AG20443 (cell line): ENCODE measurements at regions not wholly inside any gene's neighbourhood (a gene's known extent, or its start where the extent isn't known, plus 50 kb on each side); places are given as distances from the start of the nearest gene placed in this dataset.

Experiments used
- DNase-seq: peaks from one replicate; pipeline ENCODE4 v3.0.0; 2012; ENCODE audit warnings: low spot score, mixed read lengths

DNA sequence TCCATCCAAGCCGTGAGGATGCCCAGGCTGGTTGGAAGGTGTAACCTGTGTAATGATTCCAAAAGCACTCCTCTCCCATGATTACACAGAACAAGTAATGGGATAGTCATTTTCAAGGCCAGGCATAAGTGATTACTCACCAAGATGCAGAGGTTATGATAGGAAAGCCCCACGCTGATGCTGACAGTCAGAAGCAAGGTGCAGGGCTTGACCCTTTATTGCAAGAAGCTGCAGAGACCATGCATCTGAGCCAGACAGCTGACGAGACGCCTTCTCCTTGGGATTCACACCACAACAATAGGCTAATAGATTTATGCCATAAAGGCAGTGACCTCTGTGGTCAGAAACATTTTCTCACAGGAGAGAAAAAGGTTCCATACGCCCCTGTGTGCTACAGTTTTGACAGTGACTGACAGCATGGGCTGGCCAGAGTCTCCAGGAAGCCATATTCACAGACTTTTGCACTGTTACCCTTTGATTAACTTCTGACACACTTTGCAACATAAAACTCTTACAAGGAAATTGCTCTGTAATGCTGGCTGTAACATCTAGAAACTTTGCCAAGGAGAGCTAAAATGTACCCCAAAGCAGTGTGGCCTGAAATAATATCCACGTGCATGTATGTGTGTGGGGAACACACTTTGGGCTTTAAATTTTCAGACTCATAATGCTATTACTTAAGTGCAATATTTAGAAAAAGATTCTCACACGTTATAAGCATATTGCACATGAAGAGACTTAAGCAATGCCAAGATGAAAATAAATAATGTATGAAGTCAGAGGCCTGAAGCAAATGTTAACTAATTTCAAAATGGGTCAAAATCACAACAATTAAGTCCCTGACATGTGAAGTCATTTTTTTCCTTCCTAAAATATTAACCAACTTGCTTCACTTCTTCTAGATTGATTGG is 1079.0 kb upstream of the TENM4 start:
- DNase-seq, result no peak

DNA sequence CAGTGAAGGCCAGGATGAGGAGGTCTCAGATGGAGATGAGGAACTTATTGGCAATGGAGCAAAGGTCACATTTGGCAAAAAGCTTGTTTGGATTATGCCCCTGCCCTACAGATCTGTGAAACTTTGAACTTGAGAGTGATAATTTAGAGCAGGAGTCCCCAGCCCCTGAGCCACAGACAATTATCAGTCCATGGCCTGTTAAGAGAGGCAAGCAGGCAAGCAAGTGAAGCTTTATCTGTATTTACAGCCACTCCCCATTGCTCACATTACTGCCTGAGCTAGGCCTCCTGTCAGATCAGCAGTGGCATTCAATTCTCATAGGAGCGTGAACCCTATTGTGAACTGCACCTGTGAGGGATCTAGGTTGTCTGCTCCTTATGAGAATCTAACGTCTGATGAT is 1076.9 kb upstream of the TENM4 start:
- no peak for DNase-seq

DNA sequence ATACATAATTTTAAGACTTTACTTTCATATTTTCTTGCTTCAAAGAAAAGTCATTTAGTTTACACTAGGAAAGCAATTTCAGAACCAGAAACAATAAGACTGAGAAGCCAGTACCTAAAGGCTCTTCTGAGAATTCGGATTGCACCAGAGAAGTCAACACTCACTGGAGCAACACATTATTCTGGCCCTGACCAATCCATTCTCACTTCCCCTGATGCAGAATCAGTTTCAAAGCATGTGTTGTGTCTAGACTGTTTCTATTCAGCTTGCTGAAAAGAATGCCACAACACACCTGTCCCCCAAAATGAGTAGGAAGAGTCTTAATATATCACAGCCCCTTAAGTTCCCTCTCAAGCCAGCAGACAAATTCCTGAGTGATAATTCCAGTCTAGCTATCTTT is 1074.3 kb upstream of the TENM4 start:
- no peak for DNase-seq

DNA sequence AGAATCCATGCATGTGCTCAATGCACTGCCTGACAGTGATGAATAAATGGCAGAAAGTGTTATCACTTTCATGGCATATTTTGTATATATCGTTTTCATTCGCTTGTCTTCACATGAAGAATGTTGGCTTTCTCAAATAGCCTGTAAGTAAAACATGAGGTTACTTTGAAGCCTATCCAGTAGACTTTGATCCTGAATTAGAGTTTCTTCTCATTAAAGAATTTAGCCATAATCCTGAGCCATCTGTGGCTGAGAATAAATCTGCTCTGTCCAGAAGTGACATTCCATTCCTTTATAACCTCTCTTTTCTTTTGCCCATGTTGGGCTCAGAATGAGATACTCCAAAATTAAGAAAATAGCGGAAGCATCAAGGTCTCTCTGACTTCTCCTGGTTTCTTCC is 1071.7 kb upstream of the TENM4 start:
- no peak for DNase-seq

DNA sequence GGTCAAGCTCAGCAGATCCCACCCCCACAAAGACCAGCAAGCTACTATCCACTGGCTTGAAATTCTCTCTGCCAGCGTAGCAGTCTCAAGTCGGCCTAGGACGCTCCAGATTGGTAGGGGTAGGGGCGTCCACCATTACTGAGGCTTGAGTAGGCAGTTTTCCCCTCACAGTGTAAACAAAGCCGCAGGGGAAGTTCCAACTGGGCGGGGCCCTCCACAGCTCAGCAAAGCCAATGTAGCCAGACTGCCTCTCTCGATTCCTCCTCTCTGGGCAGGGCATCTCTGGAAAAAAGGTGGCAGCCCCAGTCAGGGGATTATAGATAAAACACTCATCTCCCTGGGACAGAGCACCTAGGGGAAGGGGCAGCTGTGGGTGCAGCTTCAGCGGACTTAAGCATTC is 1064.9 kb upstream of the TENM4 start:
- DNase-seq, result no peak

DNA sequence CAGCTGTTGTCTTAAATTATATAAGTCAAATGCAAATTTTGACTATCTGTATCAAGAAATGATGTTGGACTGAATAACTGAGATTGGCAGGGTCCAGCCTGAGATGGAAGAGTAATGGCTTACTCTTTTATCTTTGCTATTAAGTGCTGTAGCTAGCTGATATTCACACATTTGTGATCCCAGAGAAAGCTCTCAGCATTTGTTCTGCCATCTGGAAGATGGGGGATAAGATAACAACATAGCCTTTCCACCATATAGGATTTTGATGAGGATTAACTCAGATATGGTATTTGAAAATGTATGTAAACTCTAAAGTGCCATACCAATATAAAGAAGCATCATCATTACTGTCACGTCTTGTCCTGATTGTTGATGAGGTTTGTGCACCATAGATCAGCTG is 1063.2 kb upstream of the TENM4 start:
- DNase-seq, result no peak

DNA sequence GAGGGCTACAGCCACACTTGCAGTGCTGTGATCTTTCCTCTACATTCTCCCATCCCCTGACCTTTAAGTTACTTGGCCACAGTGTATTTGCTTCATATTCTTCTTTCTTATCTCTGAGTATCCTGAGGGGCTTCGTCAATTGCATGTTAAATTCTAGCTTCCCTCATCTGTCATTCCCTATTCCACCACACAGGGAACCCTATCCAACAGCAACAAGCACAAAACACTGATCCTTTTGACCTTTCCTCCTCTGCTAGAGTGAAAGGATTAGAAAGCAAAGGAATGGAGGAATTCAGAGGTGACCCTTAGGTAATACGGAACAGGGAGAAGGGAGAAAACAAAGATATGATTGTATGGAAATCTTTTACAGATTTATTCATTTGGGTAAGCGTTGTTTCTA is 1061.7 kb upstream of the TENM4 start:
- no peak for DNase-seq

DNA sequence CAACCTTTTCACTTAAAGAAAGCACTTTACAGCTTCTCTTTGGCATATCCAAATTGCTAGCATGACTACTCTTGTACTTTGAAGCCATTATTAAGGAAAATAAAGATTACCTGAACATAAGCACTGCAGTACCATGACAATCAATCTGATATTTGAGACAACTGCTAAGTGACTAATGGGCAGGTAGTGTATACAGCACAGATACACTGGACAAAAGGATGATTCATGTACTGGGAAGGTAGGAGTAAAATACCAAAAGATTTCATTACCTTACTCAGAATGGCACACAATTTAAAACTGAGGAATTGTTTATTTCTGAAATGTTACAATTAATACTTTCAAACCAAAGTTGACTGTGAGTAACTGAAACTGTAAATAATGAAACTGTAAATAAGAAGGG is 1054.3 kb upstream of the TENM4 start:
- DNase-seq, result no peak

DNA sequence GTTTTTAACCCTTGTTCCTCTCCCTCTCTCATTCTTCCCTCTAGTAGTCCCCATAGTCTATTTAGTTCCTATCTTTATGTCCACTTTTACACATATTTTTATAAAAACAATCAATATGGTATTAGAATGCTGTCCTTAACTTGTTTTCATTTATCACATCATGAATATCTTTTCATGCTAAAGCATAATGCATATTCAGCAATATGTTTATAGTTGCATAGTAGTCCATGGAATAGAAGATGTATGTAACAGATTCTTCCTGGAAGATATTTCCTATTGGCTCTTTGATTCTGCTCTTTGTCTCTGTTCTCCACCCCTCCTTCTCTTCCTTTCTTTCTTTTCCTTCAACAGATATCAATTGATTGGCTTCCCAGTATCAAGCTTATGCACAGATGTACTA is 1047.1 kb upstream of the TENM4 start:
- no peak for DNase-seq

DNA sequence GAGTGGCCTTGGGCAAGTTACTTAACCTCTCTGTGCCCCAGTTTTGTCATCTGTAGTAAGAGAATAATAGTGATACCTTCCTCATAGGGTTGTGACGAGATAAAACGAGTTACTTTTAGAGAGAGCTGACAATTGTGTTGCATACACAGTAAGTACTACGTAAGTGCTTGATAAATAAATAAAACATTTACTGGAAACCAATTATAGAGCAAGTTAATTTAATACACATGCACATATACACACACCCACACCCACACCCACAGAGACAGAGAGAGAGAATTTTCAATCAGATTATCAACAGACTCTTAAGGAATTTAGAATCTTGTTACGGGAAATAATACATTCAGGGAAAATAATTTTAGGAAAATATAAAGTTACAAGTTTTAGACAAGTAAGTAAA is 1045.8 kb upstream of the TENM4 start:
- DNase-seq, result no peak

DNA sequence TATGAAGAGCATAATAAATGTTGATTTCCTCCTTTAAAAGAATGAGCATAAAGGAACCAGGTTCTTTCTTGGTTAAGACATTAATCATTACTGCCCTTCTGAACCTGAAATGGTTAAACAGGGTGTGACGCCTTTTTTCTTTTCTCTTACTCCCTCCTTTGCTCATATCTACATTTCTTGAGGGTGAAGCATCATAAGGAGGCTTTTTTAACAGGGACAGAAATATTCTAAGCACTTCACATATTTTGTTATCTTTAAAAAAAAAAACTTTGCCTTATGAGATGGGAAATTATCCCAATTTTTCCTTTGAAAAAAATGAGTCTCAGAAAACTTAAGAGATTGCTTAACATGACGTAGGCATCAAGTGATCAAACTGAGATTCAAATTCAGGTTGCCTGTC is 1036.3 kb upstream of the TENM4 start:
- DNase-seq, result no peak

DNA sequence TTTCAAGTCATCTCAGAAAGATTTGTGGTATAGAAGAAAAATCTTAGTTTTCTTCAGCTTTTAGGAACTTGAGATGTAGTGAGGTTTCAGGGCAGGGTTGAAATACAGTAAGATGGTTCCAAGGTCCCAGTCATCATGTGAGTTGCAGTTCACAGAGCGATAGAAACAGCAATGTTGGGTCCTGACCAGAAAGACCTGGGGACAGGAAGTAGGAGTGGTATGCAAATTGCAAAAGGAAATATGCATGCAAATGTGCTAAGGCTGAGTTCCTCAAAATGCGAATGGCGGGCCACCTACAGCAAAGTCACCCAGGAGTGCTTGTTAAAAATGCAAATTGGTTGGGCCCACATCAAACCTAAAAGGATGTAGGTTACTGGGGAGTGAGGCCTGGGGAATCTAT is 1032.7 kb upstream of the TENM4 start:
- DNase-seq, result no peak

DNA sequence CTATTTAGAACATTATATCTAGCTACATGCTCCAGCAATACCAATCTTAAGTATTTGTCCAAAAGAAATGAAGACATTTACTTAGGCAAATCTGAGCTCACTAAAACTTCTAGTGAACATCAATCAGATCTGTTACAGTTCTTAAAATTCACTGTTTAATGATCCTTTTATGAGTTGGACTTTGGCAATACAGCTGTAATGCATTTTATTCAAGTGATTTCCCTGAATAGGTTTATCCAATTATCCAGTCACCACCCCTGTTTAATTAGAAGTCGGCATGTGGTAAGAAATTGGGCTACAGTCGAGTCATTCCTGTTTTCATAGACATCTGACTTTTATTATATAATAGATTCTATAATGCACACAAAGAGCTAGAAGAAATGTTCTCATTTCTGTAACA is 1029.0 kb upstream of the TENM4 start:
- DNase-seq, result no peak

DNA sequence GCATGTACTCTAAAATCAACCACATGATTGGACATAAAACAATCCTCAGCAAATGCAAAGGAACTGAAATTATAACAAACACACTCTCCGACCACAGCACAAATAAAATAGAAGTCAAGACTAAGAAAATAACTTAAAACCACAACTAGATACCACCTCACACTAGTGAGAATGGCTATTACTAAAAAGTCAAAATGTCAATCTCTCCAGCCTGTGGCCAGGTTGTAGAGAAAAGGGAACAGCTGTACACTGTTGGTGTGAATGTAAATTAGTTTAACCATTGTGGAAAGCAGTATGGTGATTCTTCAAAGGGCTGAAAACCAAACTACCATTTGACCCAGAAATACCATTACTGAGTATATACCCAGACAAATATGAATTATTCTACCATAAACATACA is 1025.7 kb upstream of the TENM4 start:
- no peak for DNase-seq

DNA sequence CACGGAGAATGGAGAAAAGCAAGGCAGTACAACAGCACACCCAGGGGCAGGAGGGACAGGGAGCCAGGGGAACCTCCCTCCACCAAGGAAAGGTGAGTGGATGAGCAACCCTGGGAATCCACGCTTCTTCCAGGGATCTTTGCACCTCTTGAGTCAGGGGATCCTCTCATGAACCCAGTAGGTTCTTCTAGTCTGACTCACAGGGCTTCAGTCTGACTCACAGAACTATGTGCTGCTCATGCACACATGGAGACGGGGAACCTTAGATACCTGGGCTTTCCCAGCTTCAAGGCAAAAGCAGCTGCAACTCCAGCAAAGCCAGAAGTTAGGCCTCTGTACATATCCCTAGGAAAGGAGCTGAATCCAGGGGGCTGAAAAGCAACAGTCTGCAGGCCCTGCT is 1021.4 kb upstream of the TENM4 start:
- no peak for DNase-seq

DNA sequence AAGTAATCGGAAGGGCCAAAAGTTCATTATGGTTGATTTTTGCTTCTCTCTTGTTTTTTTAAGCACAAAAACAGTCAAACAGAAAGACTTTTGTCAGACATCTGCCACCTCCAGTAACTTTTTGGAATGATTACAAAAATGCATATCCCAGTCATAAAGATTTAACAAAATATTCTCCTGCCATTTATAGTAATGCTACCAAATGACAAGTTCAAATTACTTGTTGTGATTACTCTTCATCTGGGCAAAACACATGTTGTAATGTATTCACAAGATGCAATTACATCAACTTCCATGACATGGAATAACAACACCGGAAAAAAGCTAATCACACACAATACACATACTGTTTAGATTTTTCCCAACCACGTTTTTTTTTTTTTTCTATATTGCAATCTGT is 1017.5 kb upstream of the TENM4 start:
- no peak for DNase-seq

DNA sequence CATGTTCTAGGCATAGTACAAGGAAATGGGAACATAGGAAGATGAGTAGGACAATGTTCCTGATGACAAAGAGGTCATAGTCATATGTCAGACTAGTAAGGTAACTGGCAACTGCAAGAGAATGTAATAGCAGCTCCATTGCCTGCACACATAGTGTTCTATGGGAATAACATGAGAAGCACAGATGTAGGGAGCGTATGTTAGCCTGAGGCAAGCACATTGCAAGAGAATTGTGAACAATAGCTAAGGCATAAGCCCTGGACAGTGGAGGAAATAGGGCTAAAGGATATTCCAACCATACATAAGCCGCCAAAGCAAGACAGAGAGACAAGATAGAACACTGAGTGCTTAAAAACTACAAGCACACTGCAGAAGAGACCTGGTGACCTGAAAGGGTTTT is 1017.0 kb upstream of the TENM4 start:
- no peak for DNase-seq

DNA sequence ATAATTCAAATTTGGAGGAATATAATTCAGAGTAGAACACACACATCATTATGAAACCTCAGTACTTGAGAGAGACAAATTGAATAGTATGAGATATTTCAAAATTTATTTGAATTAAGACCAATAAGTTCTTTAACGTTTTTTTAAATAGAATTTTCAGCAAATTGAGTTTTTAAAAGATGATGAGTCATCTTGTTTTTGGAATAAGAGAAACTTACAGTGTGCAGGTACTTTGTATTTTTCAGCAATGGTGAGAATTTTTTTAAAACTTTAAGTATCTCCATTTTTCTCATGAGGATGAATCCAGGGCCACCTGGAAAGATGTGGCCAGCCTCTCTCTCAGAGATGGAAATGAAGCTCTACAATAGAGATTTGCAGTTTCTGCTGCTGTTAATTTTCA is 1015.0 kb upstream of the TENM4 start:
- DNase-seq, result no peak

DNA sequence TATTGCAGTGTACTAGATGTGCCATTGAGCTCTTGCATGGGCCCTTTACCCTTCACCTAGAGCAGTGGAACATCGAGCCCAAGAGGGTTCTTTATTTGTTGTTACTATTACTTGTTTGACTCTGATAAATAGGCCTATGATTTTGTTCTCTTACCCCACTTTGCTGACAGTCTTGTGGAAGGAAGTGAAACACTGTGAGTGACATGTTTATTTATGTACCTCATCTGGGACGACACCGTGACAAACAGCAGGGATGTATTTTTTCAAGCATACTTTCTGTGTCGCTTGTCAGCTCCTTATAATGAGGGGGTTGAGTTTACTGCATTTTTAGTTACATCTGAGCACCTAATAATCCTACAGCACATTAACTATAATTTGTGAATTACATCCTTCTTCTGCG is 1010.3 kb upstream of the TENM4 start:
- no peak for DNase-seq

DNA sequence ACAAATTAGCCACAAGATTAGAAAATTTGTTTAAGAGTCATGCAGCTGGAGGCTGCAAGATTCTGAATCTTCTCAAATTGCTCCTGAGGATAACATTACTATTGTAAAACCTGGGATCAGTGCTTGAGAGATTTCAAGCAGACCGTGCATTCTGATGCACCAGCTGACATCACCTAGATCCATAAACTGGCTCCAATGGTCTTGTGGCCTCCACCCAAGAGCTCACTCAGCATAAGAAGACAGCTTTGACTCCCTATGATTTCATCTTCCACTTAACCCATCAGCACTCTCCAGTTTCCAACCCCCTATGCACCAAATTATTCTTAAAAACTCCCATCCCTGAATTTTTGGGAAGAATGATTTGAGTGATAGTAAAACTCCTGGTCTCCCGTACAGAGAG is 1007.9 kb upstream of the TENM4 start:
- no peak for DNase-seq

DNA sequence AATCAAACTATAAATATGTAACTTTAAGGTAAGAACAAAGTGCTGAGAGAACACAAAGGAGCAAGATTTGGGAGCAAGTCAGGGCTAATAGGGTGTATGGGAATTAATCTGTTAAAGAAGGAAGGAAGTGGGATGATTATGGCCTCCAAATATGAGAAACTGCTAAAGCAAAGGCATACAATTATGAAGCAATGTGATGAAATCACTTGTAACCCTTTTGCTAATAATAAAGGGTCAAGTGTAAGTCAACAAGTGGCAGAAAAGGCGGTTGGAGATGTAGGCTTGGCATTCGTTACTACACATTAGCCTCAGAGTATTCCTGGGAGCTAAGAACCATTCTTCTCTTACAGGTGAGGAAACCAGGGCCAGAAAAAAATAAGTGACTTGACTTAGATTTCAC is 1002.3 kb upstream of the TENM4 start:
- DNase-seq, result no peak

DNA sequence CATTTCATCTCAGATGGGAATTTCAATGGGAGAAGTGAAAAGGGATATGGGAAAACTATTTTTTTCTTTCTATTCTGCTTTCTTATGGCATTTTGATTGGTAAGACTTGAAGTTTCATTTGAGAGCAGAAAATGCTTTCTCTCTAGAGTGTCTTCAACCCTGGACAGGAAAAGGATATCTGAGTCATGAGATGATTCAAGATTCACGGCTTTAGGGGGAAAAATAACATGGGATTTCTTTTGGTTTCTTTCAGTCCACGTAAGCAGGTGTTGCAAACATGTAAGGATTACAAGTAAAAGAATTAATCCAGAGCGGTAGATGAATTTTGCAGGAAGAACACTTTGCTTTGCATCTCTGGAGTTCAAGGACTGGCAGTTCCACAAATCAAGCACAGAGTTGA is 1001.0 kb upstream of the TENM4 start:
- no peak for DNase-seq

DNA sequence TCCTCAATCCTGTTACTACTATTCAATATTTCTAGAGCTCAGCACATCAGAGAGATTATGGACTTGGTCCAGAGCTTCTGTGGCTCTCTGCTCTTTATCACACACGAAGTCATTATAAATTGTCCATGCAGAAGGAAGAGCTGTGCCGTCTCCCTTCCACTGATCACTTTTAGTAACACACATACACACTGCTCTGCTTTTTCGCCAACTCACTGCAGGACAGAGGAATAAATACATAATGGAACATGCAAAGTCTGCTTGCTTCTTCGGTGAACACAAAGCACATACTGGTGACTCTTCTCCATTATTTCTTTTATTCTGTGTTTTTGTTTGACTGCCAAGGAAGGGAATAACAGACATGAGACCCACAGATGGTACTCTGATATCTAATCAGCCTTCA is 1000.0 kb upstream of the TENM4 start:
- DNase-seq, result no peak

DNA sequence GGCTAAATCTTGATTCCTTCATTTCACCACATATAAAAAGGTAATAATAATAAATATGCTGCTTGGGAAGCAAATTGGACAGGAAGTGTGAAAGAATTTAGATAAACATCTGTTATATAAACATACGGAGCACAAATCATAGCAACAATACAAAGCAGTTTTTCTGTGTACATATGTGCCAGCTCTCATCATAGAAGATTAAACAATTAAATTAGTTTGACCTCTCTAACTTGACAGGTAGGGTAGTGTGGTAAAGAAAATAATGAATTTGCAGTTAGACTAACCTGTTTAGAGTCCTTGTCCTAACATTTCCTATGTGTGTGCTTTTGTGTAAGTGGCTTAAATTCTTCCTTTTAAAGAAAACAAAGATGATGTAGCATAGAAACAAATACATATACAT is 995.7 kb upstream of the TENM4 start:
- no peak for DNase-seq
